ENCODE measurements at regions not wholly inside any gene's neighbourhood (a gene's known extent, or its start where the extent isn't known, plus 50 kb on each side); places are given as distances from the start of the nearest gene placed in this dataset.

DNA sequence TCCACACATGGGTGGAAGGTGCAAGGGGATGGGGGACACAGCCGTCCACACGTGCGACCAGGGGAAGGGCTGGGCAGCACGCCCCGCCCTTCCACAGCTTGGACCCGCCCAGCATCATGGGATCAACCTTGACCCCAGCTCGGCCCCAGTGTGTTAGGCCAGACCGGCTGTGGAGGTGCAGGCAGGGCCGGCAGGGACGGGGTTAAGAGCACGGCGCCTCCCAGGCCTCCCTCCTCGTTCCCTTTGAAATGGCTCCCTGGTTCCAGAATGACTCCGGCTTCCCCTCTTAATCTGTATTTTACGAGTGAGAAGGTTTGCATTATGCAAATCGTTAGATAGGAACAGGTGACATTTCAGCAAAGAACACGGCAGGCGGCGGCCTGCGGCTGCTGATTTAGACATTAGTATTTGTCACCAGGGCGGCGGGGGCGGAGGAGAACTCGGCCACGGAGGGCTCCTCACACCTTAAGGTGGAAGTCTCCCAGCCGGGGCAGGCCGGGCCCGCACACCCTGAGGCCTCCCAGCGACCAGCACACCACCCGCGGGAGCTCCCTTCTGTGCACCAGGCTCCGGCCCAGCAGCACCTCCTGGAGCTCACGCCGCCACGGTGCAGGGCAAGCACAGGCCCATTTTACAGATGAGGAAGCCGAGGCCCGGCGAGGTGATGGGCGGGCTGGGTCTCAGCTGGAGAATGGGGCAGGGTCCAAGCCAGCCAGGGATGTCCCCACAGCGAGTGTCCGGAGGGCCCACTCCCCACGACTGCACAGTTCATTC, 116.1 kb downstream of the FAM53A start (continued):
- TF ChIP-seq NONO (IDR thresholded peaks at IDR 0.05; ENCODE audit: low read depth in 2 of 2, low read length in 1 of 2) (no peak), MCM2 (IDR thresholded peaks at IDR 0.05; ENCODE audit: low read depth) (no peak), CCNT2 (IDR thresholded peaks at IDR 0.05; ENCODE audit: borderline replicate concordance, extremely low read depth, insufficient read length, low read depth, low read length) (no peak), ZNF12 (CRISPR knock-in tag; IDR thresholded peaks at IDR 0.05) (no peak), ILF3 (IDR thresholded peaks at IDR 0.05; ENCODE audit: borderline replicate concordance) (no peak), HDAC2 (IDR thresholded peaks at IDR 0.05) (peak; percentile 46; the same call in 1 of the 2 replicates), GATAD2A (IDR thresholded peaks at IDR 0.05) (no peak), BHLHE40 (IDR thresholded peaks at IDR 0.05; ENCODE audit: low read length) (no peak), NCOA4 (IDR thresholded peaks at IDR 0.05; ENCODE audit: partially characterized antibody) (peak; percentile 27), HCFC1 (IDR thresholded peaks at IDR 0.05; ENCODE audit: low read depth, low read length) (no peak), XRCC5 (IDR thresholded peaks at IDR 0.05; ENCODE audit: low read depth, low read length) (no peak), SREBF2 (CRISPR knock-in tag; IDR thresholded peaks at IDR 0.05) (no peak), SETDB1 (IDR thresholded peaks at IDR 0.05; ENCODE audit: low read length) (no peak), ETV5 (CRISPR knock-in tag; IDR thresholded peaks at IDR 0.05; ENCODE audit: low read depth) (no peak), TBP (optimal IDR thresholded peaks at IDR 0.05; ENCODE audit: low read depth, low read length) (no peak), RBM17 (IDR thresholded peaks at IDR 0.05; ENCODE audit: borderline replicate concordance, low read depth, low read length) (no peak)
- TF ChIP-seq, protein P1, sequence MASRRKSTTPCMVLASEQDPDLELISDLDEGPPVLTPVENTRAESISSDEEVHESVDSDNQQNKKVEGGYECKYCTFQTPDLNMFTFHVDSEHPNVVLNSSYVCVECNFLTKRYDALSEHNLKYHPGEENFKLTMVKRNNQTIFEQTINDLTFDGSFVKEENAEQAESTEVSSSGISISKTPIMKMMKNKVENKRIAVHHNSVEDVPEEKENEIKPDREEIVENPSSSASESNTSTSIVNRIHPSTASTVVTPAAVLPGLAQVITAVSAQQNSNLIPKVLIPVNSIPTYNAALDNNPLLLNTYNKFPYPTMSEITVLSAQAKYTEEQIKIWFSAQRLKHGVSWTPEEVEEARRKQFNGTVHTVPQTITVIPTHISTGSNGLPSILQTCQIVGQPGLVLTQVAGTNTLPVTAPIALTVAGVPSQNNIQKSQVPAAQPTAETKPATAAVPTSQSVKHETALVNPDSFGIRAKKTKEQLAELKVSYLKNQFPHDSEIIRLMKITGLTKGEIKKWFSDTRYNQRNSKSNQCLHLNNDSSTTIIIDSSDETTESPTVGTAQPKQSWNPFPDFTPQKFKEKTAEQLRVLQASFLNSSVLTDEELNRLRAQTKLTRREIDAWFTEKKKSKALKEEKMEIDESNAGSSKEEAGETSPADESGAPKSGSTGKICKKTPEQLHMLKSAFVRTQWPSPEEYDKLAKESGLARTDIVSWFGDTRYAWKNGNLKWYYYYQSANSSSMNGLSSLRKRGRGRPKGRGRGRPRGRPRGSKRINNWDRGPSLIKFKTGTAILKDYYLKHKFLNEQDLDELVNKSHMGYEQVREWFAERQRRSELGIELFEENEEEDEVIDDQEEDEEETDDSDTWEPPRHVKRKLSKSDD (conservative IDR thresholded peaks at IDR 0.05; ENCODE audit: low read length): no peak
- TF ChIP-seq, protein P2, sequence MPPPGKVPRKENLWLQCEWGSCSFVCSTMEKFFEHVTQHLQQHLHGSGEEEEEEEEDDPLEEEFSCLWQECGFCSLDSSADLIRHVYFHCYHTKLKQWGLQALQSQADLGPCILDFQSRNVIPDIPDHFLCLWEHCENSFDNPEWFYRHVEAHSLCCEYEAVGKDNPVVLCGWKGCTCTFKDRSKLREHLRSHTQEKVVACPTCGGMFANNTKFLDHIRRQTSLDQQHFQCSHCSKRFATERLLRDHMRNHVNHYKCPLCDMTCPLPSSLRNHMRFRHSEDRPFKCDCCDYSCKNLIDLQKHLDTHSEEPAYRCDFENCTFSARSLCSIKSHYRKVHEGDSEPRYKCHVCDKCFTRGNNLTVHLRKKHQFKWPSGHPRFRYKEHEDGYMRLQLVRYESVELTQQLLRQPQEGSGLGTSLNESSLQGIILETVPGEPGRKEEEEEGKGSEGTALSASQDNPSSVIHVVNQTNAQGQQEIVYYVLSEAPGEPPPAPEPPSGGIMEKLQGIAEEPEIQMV (tag; conservative IDR thresholded peaks at IDR 0.05; ENCODE audit: low read depth): no peak
- TF ChIP-seq, protein P3, sequence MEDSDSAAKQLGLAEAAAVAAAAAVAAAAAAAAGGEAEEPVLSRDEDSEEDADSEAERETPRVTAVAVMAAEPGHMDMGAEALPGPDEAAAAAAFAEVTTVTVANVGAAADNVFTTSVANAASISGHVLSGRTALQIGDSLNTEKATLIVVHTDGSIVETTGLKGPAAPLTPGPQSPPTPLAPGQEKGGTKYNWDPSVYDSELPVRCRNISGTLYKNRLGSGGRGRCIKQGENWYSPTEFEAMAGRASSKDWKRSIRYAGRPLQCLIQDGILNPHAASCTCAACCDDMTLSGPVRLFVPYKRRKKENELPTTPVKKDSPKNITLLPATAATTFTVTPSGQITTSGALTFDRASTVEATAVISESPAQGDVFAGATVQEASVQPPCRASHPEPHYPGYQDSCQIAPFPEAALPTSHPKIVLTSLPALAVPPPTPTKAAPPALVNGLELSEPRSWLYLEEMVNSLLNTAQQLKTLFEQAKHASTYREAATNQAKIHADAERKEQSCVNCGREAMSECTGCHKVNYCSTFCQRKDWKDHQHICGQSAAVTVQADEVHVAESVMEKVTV (CRISPR knock-in tag; IDR thresholded peaks at IDR 0.05): no peak
- TF ChIP-seq, protein P4, sequence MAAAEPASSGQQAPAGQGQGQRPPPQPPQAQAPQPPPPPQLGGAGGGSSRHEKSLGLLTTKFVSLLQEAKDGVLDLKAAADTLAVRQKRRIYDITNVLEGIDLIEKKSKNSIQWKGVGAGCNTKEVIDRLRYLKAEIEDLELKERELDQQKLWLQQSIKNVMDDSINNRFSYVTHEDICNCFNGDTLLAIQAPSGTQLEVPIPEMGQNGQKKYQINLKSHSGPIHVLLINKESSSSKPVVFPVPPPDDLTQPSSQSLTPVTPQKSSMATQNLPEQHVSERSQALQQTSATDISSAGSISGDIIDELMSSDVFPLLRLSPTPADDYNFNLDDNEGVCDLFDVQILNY (CRISPR knock-in tag; IDR thresholded peaks at IDR 0.05): no peak

Measured in K562 (cell line).